Ishikawa (cell line): ENCODE measurements at regions not wholly inside any gene's neighbourhood (a gene's known extent, or its start where the extent isn't known, plus 50 kb on each side); places are given as distances from the start of the nearest gene placed in this dataset.

Experiments
- CEBPB ChIP-seq: IDR thresholded peaks from 2 replicates; pipeline ENCODE4 v1.6.1; 2012
- CREB1 ChIP-seq: IDR thresholded peaks from 2 replicates; pipeline ENCODE4 v1.6.1; 2012; ENCODE audit warnings: low read depth
- EGR1 ChIP-seq: IDR thresholded peaks from 2 replicates; pipeline ENCODE4 v1.6.1; 2012
- EP300 ChIP-seq: IDR thresholded peaks from 2 replicates; pipeline ENCODE4 v1.6.1; 2012; ENCODE audit warnings: borderline replicate concordance
- FOXM1 ChIP-seq: IDR thresholded peaks from 2 replicates; pipeline ENCODE4 v1.6.1; 2012; ENCODE audit warnings: low read depth, borderline replicate concordance
- MAX ChIP-seq: IDR thresholded peaks from 2 replicates; pipeline ENCODE4 v1.6.1; 2012
- NFIC ChIP-seq: IDR thresholded peaks from 2 replicates; pipeline ENCODE4 v1.6.1; 2012
- RAD21 ChIP-seq: IDR thresholded peaks from 2 replicates; pipeline ENCODE4 v1.6.1; 2012; ENCODE audit warnings: low read depth
- REST ChIP-seq: IDR thresholded peaks from 2 replicates; pipeline ENCODE4 v1.6.1; 2012; ENCODE audit warnings: low read depth, mild to moderate bottlenecking
- TAF1 ChIP-seq: IDR thresholded peaks from 2 replicates; pipeline ENCODE4 v1.6.1; 2012; ENCODE audit warnings: low read depth, mild to moderate bottlenecking
- TCF12 ChIP-seq: IDR thresholded peaks from 2 replicates; pipeline ENCODE4 v1.6.1; 2012; ENCODE audit warnings: low read depth
- TEAD4 ChIP-seq: IDR thresholded peaks from 2 replicates; pipeline ENCODE4 v1.6.1; 2012
- USF1 ChIP-seq: IDR thresholded peaks from 2 replicates; pipeline ENCODE4 v1.6.1; 2012
- YY1 ChIP-seq: IDR thresholded peaks from 2 replicates; pipeline ENCODE4 v1.6.1; 2012; ENCODE audit warnings: low read depth
- ZBTB7A ChIP-seq: IDR thresholded peaks from 2 replicates; pipeline ENCODE4 v1.6.1; 2012; ENCODE audit warnings: low read depth

GRCh38 chr14:104387022-104388010 lies 192.2 kb upstream of the C14orf180 start:
- TF ChIP-seq USF1: no peak
- no peak for TF ChIP-seq TAF1
- no peak for TF ChIP-seq REST
- no peak for TF ChIP-seq CEBPB
- TF ChIP-seq RAD21: no peak
- no peak for TF ChIP-seq EP300
- TF ChIP-seq ZBTB7A: no peak

GRCh38 chr14:104388011-104388521 lies 191.5 kb upstream of the C14orf180 start:
- TF ChIP-seq REST (no peak), TAF1 (no peak), CREB1 (no peak), TCF12 (no peak), CEBPB (no peak), MAX (no peak), RAD21 (no peak), NFIC (no peak), EGR1 (no peak), YY1 (no peak), FOXM1 (no peak), ZBTB7A (no peak), TEAD4 (no peak), EP300 (no peak), USF1 (no peak)

- TF ChIP-seq NFIC (no peak), CREB1 (no peak), TEAD4 (no peak), REST (no peak), ZBTB7A (no peak)
Observed at GRCh38 chr14:104388541-104389325, 190.8 kb upstream of the C14orf180 start.
